ENCODE measurements at regions not wholly inside any gene's neighbourhood (a gene's known extent, or its start where the extent isn't known, plus 50 kb on each side); places are given as distances from the start of the nearest gene placed in this dataset.

DNA sequence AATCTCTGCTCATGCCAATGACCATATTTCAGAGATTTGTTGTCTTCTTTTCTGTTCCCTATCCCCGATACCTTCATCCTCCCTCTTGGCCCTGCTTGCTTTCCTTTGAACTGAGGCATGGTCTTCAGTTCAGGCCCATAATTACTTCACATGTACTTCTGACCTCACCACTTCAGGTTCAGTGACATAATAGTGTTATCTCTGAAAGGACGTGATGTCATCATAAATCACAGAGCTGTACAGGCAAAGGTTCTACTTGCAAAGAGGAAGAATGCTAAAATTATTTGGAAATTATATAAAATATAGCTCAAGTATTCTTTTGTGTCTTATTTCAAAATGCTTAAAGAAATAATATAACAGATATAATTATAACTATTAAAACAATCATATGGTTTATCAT, 230.3 kb upstream of the ESRRG start:
- WGBS, result 76% methylated on average over 2 of the region's 2 CpGs

DNA sequence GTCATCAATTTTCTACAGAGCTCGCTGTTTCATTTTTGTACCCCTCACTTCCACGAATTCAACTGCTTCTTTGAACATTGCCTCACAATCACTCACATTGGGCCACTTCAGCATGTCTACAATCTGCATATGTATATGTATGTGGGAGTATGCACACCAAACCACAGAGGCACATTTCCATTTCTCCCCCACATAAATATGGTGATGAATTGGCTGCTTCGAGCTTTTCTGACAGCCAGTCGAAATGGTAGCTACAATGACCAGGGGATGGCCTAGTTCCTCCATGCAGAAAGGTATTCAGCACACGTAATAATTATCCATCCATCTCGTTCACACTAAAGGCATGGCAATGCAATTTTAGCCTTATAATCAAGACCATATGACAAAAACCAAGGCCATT, 229.6 kb upstream of the ESRRG start:
- Histone ChIP-seq H3K4me3 (ENCODE audit: low read depth in 1 of 3, low read length in 3 of 3) (no peak overlapping the region), H3K27ac (ENCODE audit: low read depth in 1 of 2, low read length in 2 of 2) (no peak overlapping the region)

More for the DNA sequence above, 230.3 kb upstream of the ESRRG start:
- H3K9ac ChIP-seq (ENCODE audit: low read depth in 1 of 2, low read length in 2 of 2), result no peak overlapping the region
- H3K36me3 ChIP-seq (ENCODE audit: control insufficient read depth in 4 of 4, insufficient read depth in 3 of 4, low read depth in 1 of 4, low read length in 3 of 4), result no peaks in the 10 kb centered on the region
- H3K27ac ChIP-seq (ENCODE audit: low read depth in 1 of 2, low read length in 2 of 2), result no peak overlapping the region
- H3K4me3 ChIP-seq (ENCODE audit: low read depth in 1 of 3, low read length in 3 of 3), result no peak overlapping the region
- DNase-seq (ENCODE audit: low spot score), result no peak
- no peaks in the 10 kb centered on the region for H3K27me3 ChIP-seq (ENCODE audit: control insufficient read depth in 4 of 4, insufficient read depth in 4 of 4, low read length in 3 of 4)
- TF ChIP-seq, protein P1, sequence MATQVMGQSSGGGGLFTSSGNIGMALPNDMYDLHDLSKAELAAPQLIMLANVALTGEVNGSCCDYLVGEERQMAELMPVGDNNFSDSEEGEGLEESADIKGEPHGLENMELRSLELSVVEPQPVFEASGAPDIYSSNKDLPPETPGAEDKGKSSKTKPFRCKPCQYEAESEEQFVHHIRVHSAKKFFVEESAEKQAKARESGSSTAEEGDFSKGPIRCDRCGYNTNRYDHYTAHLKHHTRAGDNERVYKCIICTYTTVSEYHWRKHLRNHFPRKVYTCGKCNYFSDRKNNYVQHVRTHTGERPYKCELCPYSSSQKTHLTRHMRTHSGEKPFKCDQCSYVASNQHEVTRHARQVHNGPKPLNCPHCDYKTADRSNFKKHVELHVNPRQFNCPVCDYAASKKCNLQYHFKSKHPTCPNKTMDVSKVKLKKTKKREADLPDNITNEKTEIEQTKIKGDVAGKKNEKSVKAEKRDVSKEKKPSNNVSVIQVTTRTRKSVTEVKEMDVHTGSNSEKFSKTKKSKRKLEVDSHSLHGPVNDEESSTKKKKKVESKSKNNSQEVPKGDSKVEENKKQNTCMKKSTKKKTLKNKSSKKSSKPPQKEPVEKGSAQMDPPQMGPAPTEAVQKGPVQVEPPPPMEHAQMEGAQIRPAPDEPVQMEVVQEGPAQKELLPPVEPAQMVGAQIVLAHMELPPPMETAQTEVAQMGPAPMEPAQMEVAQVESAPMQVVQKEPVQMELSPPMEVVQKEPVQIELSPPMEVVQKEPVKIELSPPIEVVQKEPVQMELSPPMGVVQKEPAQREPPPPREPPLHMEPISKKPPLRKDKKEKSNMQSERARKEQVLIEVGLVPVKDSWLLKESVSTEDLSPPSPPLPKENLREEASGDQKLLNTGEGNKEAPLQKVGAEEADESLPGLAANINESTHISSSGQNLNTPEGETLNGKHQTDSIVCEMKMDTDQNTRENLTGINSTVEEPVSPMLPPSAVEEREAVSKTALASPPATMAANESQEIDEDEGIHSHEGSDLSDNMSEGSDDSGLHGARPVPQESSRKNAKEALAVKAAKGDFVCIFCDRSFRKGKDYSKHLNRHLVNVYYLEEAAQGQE (IDR thresholded peaks at IDR 0.05), result no peak
- TF ChIP-seq ATF3 (IDR thresholded peaks at IDR 0.05), result no peak
- TF ChIP-seq RXRA (IDR thresholded peaks at IDR 0.05), result no peak
- no peak for TF ChIP-seq FOXA1 (IDR thresholded peaks at IDR 0.05)
- TF ChIP-seq HNF4G (IDR thresholded peaks at IDR 0.05), result no peak
- TF ChIP-seq SP1 (IDR thresholded peaks at IDR 0.05), result no peak
- no peak for TF ChIP-seq NR2F2 (IDR thresholded peaks at IDR 0.05)
- no peaks in the 10 kb centered on the region for H3K4me1 ChIP-seq (ENCODE audit: control insufficient read depth in 4 of 4, insufficient read depth in 4 of 4, low read length in 3 of 4)
- no peaks in the 10 kb centered on the region for H3K9me3 ChIP-seq (ENCODE audit: control insufficient read depth in 4 of 4, low read length in 3 of 4)

DNA sequence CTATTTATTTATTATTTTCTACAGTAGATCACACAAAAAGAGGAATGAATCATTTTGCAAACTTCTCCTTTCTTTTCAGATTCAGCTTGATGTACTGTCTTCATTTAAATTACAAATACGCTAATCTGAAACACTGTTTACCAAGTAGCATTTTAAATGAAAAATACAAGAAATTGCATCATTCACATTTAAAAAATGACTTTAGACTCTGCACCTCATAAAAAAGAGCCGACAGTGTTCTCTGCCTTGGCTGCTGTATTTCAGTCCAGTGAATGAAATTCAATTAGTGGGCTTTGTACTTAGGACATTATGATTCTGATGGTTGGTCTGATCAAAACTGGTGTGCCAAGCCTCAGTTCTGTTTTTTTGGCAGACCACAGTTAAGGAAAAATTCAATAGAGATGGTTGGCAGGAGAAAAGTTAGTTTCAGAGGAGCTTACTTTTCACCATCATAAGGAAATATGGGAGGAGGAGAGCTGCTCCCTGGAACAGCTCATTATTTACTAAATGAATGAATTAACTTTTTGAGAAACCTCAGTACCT, 222.4 kb upstream of the ESRRG start:
- WGBS, result 73% methylated on average over 2 of the region's 2 CpGs
- Histone ChIP-seq H3K27me3 (ENCODE audit: control insufficient read depth in 4 of 4, insufficient read depth in 4 of 4, low read length in 3 of 4) (no peaks in the 10 kb centered on the region), H3K9me3 (ENCODE audit: control insufficient read depth in 4 of 4, low read length in 3 of 4) (no peaks in the 10 kb centered on the region), H3K4me3 (ENCODE audit: low read depth in 1 of 3, low read length in 3 of 3) (no peak overlapping the region), H3K9ac (ENCODE audit: low read depth in 1 of 2, low read length in 2 of 2) (no peak overlapping the region), H3K4me1 (ENCODE audit: control insufficient read depth in 4 of 4, insufficient read depth in 4 of 4, low read length in 3 of 4) (no peaks in the 10 kb centered on the region), H3K27ac (ENCODE audit: low read depth in 1 of 2, low read length in 2 of 2) (no peak overlapping the region), H3K36me3 (ENCODE audit: control insufficient read depth in 4 of 4, insufficient read depth in 3 of 4, low read depth in 1 of 4, low read length in 3 of 4) (no peaks in the 10 kb centered on the region)
- no peak for DNase-seq (ENCODE audit: low spot score)
- TF ChIP-seq JUND (IDR thresholded peaks at IDR 0.05), result no peak
- TF ChIP-seq EGR1 (IDR thresholded peaks at IDR 0.05; ENCODE audit: low read depth in 2 of 2), result no peak
- no peak for TF ChIP-seq SP1 (IDR thresholded peaks at IDR 0.05)
- TF ChIP-seq, protein P1 (IDR thresholded peaks at IDR 0.05), result no peak
- no peak for TF ChIP-seq MAX (IDR thresholded peaks at IDR 0.05)
- TF ChIP-seq YY1 (IDR thresholded peaks at IDR 0.05), result no peak
- no peak for TF ChIP-seq ATF3 (IDR thresholded peaks at IDR 0.05)
- TF ChIP-seq FOXA2 (IDR thresholded peaks at IDR 0.05), result no peak
- TF ChIP-seq, protein P2, sequence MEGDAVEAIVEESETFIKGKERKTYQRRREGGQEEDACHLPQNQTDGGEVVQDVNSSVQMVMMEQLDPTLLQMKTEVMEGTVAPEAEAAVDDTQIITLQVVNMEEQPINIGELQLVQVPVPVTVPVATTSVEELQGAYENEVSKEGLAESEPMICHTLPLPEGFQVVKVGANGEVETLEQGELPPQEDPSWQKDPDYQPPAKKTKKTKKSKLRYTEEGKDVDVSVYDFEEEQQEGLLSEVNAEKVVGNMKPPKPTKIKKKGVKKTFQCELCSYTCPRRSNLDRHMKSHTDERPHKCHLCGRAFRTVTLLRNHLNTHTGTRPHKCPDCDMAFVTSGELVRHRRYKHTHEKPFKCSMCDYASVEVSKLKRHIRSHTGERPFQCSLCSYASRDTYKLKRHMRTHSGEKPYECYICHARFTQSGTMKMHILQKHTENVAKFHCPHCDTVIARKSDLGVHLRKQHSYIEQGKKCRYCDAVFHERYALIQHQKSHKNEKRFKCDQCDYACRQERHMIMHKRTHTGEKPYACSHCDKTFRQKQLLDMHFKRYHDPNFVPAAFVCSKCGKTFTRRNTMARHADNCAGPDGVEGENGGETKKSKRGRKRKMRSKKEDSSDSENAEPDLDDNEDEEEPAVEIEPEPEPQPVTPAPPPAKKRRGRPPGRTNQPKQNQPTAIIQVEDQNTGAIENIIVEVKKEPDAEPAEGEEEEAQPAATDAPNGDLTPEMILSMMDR (IDR thresholded peaks at IDR 0.05; ENCODE audit: low read depth, low read length, missing input control), result no peak

More for the DNA sequence above, 229.6 kb upstream of the ESRRG start:
- TF ChIP-seq RXRA (IDR thresholded peaks at IDR 0.05) (no peak), HNF4A (conservative IDR thresholded peaks at IDR 0.05) (no peak), YY1 (IDR thresholded peaks at IDR 0.05) (no peak)
- TF ChIP-seq, protein P2 (IDR thresholded peaks at IDR 0.05; ENCODE audit: low read depth, low read length, missing input control), result no peak
- Histone ChIP-seq H3K4me1 (ENCODE audit: control insufficient read depth in 4 of 4, insufficient read depth in 4 of 4, low read length in 3 of 4) (no peaks in the 10 kb centered on the region), H3K27me3 (ENCODE audit: control insufficient read depth in 4 of 4, insufficient read depth in 4 of 4, low read length in 3 of 4) (no peaks in the 10 kb centered on the region), H3K9ac (ENCODE audit: low read depth in 1 of 2, low read length in 2 of 2) (no peak overlapping the region), H3K9me3 (ENCODE audit: control insufficient read depth in 4 of 4, low read length in 3 of 4) (no peaks in the 10 kb centered on the region), H3K36me3 (ENCODE audit: control insufficient read depth in 4 of 4, insufficient read depth in 3 of 4, low read depth in 1 of 4, low read length in 3 of 4) (no peaks in the 10 kb centered on the region)
- 76% methylated on average over 6 of the region's 6 CpGs for WGBS
- no peak for DNase-seq (ENCODE audit: low spot score)
